Muscle of back (tissue), 3 donors: ENCODE measurements at regions not wholly inside any gene's neighbourhood (a gene's known extent, or its start where the extent isn't known, plus 50 kb on each side); places are given as distances from the start of the nearest gene placed in this dataset.

ENCODE experiments used
- DNase-seq, 3 donors: peaks; one replicate each; pipeline versions ENCODE4 v3.0.0 to v3.0.0-alpha.2; 2013

DNA sequence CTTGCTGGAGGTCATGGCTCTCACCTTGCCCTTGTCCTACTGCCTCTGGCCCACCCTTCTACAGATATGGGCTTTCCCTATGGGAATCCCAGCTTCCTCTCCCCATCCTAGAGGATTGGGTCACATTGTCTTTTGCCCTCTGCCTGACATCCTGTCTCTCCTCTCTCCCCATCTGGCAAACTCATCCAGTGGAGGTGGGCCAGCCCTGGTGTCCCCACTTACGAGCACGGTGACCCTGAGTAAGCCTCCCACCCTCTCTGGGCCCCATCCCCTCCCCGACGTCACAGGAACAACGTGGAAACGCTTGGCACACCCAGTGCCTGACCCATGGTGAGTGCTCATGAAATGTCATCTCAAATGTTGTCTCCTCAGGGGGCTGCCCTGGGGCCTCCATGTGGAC lies 56.1 kb upstream of the ID3 start:
- DNase-seq = no peak

DNA sequence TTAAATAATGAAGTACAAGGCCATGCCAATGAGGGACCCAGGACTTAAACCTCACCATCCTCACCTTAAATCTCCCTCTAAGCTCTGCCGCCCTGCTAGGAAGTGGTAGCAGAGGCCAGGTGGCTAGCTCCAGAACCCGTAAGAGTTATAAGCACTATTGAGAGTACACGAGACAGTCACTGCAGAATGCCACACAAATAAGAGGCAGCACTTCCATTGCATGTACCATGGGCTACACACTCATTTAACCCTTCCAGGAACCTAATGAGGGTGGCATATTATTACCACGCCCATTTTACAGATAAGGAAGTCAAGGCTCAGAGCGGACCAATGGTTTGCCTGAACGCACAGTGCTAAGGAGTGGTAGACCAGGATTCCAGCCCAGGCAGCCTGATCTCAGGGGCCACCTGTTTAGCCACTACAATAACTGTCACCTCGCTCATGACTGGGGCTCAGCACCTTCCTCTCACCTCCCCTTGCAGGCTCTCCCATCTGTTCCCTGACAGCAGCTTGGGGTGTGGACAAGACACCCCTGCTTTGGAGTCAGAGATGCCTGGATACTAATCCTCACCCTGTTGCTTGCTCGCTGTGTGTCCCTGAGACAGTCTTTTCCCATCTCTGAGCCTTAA lies 54.8 kb upstream of the ID3 start:
- DNase-seq = no peak

DNA sequence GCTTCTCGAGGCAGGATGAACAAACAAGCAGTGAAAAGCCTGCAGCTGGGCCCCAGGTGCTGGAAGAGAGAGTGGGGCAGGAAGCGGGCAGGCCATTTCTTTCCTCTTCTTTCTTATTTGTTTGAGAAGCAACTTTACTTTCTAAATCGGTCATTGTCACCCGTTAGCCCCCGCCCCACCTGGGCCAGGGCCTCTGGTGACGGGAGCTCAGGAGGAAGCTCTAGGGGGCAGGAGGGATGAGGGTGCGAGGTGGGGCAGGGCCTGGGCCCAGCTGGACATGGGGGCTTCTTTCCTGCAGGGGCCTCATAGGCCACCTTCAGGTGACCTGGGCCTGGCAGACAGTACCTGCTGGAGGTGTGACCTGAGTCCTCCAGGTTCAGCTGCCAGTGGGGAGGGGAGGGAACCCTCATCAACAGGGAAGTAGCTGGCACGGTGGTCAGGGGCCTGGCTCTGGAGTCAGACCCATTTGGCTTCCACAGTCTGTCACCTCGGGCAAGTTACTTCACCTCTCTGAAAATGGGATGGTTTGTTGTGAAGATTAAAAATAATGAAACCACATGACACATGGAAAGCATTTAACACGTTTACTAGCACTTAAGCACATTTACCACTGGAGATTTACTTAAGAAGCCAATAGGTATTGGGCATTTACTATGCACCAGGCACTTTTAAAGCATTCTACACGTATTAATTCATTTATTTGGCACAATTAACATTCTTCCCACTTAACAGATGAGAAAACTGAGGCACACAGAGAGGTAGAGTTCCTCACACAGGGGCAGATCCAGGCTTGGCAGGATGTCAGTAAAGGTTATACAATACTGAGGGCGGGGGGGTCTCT lies 54.1 kb upstream of the ID3 start:
- no peak for DNase-seq

DNA sequence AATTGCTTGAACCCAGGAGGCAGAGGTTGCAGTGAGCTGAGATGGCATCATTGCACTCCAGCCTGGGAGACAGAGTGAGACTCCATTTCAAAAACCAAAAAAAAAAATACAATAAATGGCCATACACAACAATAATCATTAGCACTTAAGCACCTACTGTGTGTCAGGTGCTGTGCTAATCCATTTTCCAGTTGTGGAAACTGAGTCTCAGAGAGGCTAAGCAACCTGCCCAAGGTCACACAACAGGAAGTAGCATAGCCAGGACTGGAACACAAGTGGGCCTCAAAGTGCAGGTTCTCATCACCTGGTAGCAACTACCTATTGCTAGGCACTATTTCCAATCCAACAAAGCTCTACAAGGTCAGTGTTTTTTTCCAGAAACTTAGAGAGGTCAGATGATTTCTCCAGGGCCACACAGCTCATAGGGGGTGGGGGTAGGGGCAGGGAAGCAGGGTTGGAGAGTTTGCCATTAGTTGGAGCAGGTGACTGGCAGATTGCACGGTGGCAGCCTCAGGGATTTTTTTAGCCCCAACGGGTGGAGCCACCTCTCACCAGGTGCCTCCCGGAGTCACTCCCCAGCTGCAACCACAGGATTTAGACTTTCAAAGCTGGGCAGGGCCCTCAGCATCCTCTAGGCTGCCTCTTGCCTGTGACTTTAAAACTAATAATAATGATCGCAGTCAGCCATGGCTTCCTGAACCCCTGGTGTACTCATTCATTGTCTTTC lies 52.5 kb upstream of the ID3 start:
- no peak for DNase-seq

DNA sequence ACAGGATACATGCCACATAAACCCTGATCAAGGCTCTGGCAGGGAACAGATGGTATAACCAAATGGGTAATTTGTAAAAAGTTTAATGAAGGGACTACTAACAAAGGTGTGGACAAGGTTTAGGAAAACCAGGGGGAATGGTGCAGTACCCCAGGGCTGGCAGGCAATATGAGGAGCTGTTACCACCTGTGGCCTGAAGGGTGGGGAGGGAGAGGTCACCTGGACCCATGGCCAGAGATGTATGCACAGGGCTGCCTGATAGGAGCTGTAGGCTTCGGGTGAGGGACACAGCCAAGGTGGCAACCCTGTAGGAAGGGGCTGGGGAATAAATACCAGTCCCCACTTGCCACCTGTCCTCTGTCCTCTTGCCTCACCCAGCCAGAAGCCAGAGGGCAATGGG lies 51.4 kb upstream of the ID3 start:
- no peak for DNase-seq

DNA sequence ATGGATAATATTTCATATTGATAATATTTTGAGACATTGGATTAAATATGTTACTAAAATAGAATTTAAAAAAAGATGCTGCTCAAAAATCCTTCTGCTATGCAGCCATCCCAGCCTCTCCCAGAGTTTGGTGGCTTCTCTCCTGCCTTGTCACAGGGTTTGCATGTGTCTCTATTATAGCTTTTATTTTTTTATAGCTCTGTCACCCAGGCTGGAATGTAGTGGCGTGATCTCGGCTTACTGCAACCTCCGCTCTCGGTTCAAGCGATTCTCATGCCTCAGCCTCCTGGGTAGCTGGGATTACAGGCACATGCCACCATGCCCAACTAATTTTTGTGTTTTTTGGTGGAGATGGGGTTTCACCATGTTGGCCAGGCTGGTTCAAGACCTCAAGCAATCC lies 50.7 kb upstream of the ID3 start:
- no peak for DNase-seq
